A673 (cell line): ENCODE measurements at regions not wholly inside any gene's neighbourhood (a gene's known extent, or its start where the extent isn't known, plus 50 kb on each side); places are given as distances from the start of the nearest gene placed in this dataset.

Experiments
- BruUV-seq: library from RNA; stranded (reverse); fragments of 400-500 nt; replicated peaks from 2 replicates; lab custom pipeline; 2021; lab: Mats Ljungman, UMichigan
- CTCF ChIA-PET: fragments of 300-600 bp; sonication (Branson Sonifier 250); formaldehyde crosslinking; loops from one replicate; lab custom pipeline; 2022; ENCODE audit warnings: antibody characterized with exemption; lab: Charles Lee
- POLR2A ChIA-PET: fragments of 300-600 bp; sonication (Branson Sonifier 250); formaldehyde crosslinking; loops from one replicate; lab custom pipeline; 2022; ENCODE audit warnings: antibody characterized with exemption; ENCODE audit not compliant: low non-redundant PET; lab: Charles Lee
- DNase-seq: peaks from one replicate; pipeline ENCODE4 v3.0.0-alpha.2; 2015; ENCODE audit warnings: low spot score
- H3K27ac ChIP-seq: fragments of 200-600 bp; sonication (generic); 2 replicates; pipeline ENCODE4 v1.5.1; 2016; ENCODE audit warnings: mixed run types, low read depth, mild to moderate bottlenecking, mixed read lengths, antibody characterized with exemption, low read length; ENCODE audit not compliant: poor library complexity, severe bottlenecking
- H3K27me3 ChIP-seq: fragments of 200-600 bp; sonication (generic); replicated peaks from 2 replicates; pipeline ENCODE4 v1.6.1; 2017; ENCODE audit warnings: mixed run types, low read depth, mild to moderate bottlenecking, mixed read lengths, antibody characterized with exemption, low read length; ENCODE audit not compliant: insufficient read depth, poor library complexity
- H3K36me3 ChIP-seq: fragments of 200-600 bp; sonication (generic); 2 replicates; pipeline ENCODE4 v1.6.1; 2016; ENCODE audit warnings: mixed run types, mild to moderate bottlenecking, mixed read lengths, antibody characterized with exemption, low read length; ENCODE audit not compliant: insufficient read depth, poor library complexity, severe bottlenecking
- H3K4me1 ChIP-seq: fragments of 200-600 bp; sonication (generic); 2 replicates; pipeline ENCODE4 v1.6.1; 2017; ENCODE audit warnings: mixed run types, mild to moderate bottlenecking, mixed read lengths, antibody characterized with exemption, low read length; ENCODE audit not compliant: insufficient read depth, poor library complexity, severe bottlenecking
- H3K4me3 ChIP-seq: fragments of 200-600 bp; sonication (generic); 2 replicates; pipeline ENCODE4 v1.5.1; 2016; ENCODE audit warnings: low read depth, mixed run types, mild to moderate bottlenecking, mixed read lengths, low read length; ENCODE audit not compliant: poor library complexity, severe bottlenecking
- H3K9me3 ChIP-seq: fragments of 200-600 bp; sonication (generic); 2 replicates; pipeline ENCODE4 v1.6.1; 2016; ENCODE audit warnings: mixed run types, low read depth, mild to moderate bottlenecking, mixed read lengths, antibody characterized with exemption, low read length; ENCODE audit not compliant: poor library complexity, severe bottlenecking
- EZH2 ChIP-seq: fragments of 200-600 bp; sonication (generic); IDR thresholded peaks from 2 replicates; pipeline ENCODE4 v1.6.1; 2017; ENCODE audit warnings: borderline replicate concordance, low read depth, mild to moderate bottlenecking, mixed read lengths, antibody characterized with exemption, low read length; ENCODE audit not compliant: poor library complexity, severe bottlenecking
- intact Hi-C: fragments of 100-400 bp; cut with micrococcal nuclease; formaldehyde crosslinking; loops from one replicate; pipeline ENCODE4 v1.10.0; 2022; ENCODE audit not compliant: unreplicated experiment
- TF ChIP-seq, protein P1 (sequence below): fragments of 300-800, 200-600 bp; sonication (generic); conservative IDR thresholded peaks from 2 replicates; pipeline ENCODE4 v1.5.1; 2017; ENCODE audit warnings: low read depth, mild to moderate bottlenecking, antibody characterized with exemption, low read length, moderate library complexity, mixed read lengths

DNA sequence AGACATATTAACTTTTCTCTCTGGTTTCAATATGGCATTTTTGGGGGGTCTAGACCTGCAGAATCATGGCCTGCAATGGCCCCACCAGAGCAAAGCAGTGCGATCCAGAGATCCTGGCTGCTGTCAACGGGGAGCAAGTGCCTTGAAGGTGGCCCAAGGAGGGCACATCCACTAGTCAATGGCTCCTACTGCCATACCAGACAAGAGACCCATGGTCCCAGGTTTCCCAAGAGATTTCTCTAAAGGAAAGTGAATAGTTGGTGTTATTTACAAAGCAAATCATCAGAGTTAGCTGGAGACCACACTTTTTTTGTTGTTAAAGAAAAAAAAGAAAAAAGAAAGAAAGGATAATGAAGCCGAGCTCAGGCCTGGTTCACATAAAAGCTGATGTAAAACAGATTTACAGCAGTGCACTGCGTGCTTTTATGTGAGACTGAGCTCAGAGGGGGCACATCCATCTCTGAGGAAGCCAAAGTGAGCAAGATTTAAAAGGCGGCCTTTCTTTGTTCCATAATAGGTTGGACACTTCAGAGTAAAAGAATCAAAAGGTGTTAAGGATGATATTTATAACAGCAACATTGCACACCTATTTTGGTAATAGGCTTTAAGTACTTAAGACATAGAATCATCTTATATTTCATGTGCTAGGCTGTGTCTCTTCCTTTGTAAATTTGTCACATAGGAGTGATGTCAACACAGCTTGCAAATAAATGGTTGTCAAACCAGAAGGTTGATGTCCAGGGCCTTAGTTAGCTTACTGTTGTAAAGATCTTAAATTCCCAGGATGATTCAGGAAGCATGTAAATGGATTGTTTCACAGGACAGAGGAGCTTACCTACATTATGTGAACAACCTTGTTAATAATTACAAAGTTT, 201.3 kb upstream of the NTM start:
- Histone ChIP-seq H3K4me3 (no peak overlapping the region), H3K36me3 (no peaks in the 10 kb centered on the region), H3K27ac (no peak overlapping the region), H3K9me3 (no peaks in the 10 kb centered on the region), H3K27me3 (peaks cover 32% of the 10 kb centered on the region), H3K4me1 (no peaks in the 10 kb centered on the region)
- intact Hi-C loops, result no loop called here
- POLR2A ChIA-PET, result no interaction called here
- DNase-seq, result no peak
- TF ChIP-seq EZH2, result no peak
- TF ChIP-seq, protein P1, sequence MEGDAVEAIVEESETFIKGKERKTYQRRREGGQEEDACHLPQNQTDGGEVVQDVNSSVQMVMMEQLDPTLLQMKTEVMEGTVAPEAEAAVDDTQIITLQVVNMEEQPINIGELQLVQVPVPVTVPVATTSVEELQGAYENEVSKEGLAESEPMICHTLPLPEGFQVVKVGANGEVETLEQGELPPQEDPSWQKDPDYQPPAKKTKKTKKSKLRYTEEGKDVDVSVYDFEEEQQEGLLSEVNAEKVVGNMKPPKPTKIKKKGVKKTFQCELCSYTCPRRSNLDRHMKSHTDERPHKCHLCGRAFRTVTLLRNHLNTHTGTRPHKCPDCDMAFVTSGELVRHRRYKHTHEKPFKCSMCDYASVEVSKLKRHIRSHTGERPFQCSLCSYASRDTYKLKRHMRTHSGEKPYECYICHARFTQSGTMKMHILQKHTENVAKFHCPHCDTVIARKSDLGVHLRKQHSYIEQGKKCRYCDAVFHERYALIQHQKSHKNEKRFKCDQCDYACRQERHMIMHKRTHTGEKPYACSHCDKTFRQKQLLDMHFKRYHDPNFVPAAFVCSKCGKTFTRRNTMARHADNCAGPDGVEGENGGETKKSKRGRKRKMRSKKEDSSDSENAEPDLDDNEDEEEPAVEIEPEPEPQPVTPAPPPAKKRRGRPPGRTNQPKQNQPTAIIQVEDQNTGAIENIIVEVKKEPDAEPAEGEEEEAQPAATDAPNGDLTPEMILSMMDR, result no peak
- BruUV-seq, result no TSS peak
- CTCF ChIA-PET, result no interaction called here

DNA sequence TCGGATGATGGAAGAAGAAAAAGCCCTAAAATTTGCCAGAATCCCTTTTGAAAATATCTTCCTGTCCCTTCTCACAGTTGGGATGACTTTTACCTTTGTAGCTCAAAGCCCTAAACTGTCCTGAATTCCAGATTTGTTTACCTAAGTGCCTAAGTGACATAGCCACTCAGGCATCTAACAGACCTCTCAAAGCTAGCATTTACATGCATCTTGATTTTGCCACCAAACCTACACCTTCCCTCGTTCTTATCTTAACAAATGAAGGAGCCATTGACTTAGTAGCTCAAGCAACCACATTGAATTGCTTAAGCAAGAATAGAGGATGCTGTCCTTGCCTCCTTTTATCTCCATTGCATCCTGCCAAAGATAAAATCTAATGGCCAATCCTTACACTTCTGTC, 198.4 kb upstream of the NTM start:
- Histone ChIP-seq H3K36me3 (no peaks in the 10 kb centered on the region), H3K4me3 (no peak overlapping the region), H3K27ac (no peak overlapping the region), H3K9me3 (no peaks in the 10 kb centered on the region), H3K27me3 (peaks cover 32% of the 10 kb centered on the region), H3K4me1 (no peaks in the 10 kb centered on the region)
- intact Hi-C loops, result no loop called here
- DNase-seq, result no peak
- no TSS peak for BruUV-seq
- ChIA-PET CTCF (no interaction called here), POLR2A (no interaction called here)
- TF ChIP-seq, protein P1, result no peak
- no peak for TF ChIP-seq EZH2

DNA sequence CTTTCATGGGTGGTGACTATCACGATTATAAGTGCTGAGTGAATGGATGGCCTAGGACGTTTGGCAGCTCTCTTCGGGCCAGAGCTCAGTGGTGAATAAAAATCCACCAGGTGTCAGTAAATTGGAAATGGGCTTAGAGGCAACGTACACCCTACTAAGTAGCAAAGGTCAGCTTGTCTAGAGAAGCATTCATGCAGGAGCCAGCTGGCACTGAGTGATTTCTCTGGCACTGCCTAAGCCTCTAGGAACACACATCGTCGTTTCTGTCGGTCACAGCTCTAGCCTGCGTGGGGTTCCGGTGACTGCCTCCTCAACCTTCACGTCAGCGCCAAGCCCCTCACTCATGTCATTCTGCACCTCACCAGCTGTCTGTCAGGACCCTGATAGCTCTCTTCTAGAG, 192.4 kb upstream of the NTM start:
- no peaks in the 10 kb centered on the region for H3K36me3 ChIP-seq
- no peaks in the 10 kb centered on the region for H3K9me3 ChIP-seq
- no peak for DNase-seq
- intact Hi-C loops, result no loop called here
- no peak overlapping the region for H3K27ac ChIP-seq
- H3K4me3 ChIP-seq, result no peak overlapping the region
- peaks cover 31% of the 10 kb centered on the region for H3K27me3 ChIP-seq
- ChIA-PET CTCF (no interaction called here), POLR2A (no interaction called here)
- no TSS peak for BruUV-seq
- TF ChIP-seq, protein P1, result no peak
- TF ChIP-seq EZH2, result no peak
- H3K4me1 ChIP-seq, result no peaks in the 10 kb centered on the region
